GM18861 (cell line): ENCODE measurements at regions not wholly inside any gene's neighbourhood (a gene's known extent, or its start where the extent isn't known, plus 50 kb on each side); places are given as distances from the start of the nearest gene placed in this dataset.

Source experiments
- ATAC-seq: cut with Tn5 transposase; IDR thresholded peaks from one replicate; pipeline ENCODE4 v1.9.1; 2021; ENCODE audit not compliant: unreplicated experiment

- ATAC-seq = no peak
Observed at GRCh38 chr7:113486548-113486947, 368.2 kb upstream of the SMIM30 start.

- ATAC-seq = no peak
Observed at GRCh38 chr7:113483657-113484056, 365.3 kb upstream of the SMIM30 start.

- ATAC-seq = no peak
Observed at GRCh38 chr7:113480537-113480936, 362.2 kb upstream of the SMIM30 start.

GRCh38 chr7:113464096-113464855 lies 345.9 kb upstream of the SMIM30 start:
- no peak for ATAC-seq

- ATAC-seq = no peak
Observed at GRCh38 chr7:113460067-113460466, 341.7 kb upstream of the SMIM30 start.

DNA sequence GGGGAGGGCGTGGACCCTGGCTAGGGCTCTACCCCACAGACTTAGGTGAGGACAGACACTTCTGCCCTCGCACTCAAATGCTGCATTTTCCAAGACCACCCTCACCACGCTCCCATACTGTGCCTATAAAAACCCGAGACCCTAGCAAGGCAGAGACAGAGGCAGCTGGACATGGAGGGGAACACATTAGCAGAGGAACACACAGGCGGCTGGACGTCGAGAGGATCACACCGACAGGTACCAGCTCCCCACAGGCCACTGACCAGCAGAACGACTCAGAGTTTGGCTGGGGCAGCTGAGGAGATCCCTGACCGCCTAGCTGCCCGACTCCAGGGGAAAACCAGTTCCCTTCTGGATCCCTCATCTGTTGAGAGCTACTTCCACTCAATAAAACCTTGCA lies 338.2 kb upstream of the SMIM30 start:
- ATAC-seq = no peak

GRCh38 chr7:113454597-113455169 lies 336.3 kb upstream of the SMIM30 start:
- ATAC-seq = no peak

DNA sequence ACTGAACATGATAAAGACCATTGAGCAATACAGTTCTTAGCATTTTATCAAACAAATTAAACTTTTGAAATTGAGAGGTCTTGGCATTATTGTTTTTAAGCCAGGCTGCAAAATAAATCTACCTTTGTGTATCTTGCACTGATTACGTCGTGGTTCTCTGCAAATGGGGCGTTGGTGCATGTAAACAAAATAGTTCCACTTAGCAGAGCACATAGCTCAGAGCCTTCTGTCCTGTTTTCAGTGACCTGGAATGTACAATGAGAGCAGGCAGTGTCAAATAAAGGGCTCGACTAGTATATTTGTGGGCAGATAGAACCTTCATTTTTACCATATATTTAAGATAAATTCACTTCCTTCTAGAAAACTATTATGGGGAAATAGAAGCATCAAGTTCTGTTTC lies 333.9 kb upstream of the SMIM30 start:
- no peak for ATAC-seq

DNA sequence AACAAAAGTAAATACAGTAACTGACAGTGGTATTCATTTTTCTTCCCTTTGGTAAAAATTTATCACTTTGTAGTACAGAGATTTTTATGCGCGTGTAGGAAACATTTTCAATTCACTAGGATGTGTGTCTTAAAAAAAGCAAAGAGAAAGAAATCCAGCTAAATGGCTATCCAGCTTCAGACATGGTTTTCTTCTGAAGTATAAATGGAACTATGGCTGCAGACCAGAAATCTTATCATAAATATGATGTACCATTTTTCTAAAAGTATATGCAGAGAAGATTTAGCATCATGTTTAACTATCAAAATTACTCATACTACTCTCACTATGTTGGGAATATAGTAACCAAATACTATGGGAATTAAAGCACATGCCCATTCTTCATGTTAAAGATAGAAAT lies 328.4 kb upstream of the SMIM30 start:
- no peak for ATAC-seq

DNA sequence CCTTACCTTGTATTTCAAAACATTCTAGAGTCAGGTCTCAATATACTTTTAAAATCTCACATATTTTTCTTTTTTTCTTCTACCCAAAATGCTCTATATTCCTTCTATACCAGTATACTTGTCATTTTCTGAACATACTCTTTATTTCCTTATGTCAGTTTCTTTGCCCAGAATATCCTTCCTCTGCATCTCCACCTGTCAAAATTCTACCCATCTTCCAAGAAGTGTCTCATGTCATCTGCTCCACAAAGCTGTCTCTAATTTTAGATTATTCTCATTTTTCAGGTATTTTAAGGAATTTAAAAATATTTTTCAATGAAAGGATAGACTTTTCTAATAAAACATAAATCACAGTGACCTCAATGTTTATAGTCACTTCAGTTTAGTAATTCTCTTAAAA lies 328.0 kb upstream of the SMIM30 start:
- no peak for ATAC-seq

DNA sequence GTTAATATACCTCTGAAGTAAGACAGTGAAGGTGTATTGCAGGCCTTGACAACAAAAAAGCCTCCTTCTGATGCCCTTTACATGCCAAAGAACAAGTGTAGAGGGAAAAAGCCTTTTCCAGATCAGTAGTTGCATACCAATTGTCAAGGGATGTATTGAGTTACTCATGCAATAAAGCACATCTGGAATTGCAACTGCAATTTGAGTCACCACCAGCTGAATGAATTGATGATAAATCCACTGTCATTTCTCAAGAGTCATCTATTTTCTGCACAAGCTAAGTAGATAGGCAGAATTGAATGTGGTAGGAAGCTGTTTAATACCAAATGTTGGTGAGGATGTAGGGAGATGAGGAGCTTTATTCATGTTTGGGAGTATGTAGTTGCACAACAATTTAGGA lies 325.9 kb upstream of the SMIM30 start:
- ATAC-seq = no peak

GRCh38 chr7:113440173-113440572 lies 321.8 kb upstream of the SMIM30 start:
- ATAC-seq = no peak

DNA sequence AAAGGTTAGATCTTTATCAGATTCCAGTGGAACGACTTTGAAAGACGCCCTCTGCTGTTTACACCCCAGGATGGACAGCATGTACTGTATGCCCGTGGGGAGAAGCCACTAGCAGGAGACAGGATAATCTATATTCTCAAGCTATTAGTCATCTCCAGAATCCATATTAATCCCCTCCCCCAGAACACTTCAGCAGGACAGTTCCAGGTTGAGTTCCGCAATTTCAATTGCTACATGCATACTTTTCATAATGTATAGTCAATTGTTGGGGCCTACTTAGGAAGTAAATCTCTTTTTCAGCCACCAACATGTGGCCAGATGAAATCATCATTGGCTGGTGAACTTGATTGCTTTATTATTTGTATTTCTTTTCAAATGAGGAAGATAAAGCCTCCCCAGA lies 313.1 kb upstream of the SMIM30 start:
- ATAC-seq = no peak

DNA sequence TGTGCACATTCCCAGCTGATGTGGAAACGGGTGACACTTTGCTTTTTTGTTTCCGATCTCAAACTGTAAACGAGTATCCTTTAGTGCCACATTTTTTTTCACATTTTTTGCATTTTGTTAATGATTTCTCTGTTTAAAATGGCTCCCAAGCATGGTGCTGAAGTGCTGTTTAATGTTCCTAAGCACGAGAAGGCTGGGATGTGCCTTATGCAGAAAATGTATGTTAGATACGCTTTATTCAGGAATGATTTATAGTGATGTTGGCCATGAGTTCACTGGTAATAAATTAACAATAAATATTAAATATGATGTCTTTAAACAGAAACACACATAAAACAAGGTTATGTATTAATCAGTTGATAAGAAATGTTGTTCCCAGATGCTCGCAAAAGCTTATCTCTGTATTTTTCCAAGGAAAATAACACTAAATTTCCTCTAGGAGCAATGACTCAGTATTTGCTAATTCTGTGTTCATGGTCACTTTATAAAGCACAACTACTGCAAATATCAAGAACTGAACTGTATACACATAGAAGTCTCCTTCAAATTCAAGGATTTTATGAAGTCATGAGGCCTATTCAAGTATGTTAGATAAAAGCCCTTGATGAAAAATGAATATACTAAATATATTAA lies 305.9 kb upstream of the SMIM30 start:
- no peak for ATAC-seq

GRCh38 chr7:113421696-113422330 lies 303.5 kb upstream of the SMIM30 start:
- peak; percentile 100 for ATAC-seq

GRCh38 chr7:113414401-113415035 lies 296.2 kb upstream of the SMIM30 start:
- ATAC-seq = no peak

GRCh38 chr7:113412410-113412809 lies 294.1 kb upstream of the SMIM30 start:
- ATAC-seq = no peak

DNA sequence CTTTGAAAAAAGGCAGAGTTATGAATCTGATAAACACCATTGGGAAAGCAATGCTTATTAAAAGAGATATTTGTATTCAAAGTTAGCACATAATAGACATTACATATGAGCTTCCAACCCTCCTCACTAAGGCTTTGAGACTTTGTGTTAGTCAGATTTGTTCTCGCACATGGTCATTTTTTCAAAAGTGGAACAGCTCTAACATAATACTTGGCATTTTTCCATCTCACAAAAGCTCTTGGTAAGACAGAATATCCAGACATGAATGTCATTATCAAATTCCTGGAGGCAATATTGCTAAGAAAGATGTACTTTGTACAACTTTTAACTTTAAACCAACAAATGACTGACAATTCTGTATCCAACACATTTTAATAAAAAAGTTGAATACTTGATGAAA lies 292.4 kb upstream of the SMIM30 start:
- ATAC-seq = no peak

DNA sequence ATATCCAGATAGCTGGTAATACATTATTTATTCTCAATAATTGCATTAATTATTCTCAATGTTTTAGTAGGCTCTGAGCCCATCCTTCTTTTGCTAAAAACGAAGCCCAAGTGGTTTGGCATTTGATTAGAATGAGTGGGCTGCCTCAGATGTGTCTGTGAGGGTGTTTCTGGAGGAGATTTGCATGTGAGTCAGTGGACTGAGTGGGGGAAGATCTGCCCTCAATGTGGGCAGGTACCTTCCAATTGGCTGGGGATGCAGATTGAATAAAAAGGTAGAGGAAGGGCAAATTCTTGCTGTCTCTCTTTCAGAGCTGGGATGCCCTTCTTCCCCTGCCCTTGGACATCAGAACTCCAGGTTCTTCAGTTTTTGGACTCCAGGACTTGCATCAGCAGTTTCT lies 290.6 kb upstream of the SMIM30 start:
- ATAC-seq = no peak

DNA sequence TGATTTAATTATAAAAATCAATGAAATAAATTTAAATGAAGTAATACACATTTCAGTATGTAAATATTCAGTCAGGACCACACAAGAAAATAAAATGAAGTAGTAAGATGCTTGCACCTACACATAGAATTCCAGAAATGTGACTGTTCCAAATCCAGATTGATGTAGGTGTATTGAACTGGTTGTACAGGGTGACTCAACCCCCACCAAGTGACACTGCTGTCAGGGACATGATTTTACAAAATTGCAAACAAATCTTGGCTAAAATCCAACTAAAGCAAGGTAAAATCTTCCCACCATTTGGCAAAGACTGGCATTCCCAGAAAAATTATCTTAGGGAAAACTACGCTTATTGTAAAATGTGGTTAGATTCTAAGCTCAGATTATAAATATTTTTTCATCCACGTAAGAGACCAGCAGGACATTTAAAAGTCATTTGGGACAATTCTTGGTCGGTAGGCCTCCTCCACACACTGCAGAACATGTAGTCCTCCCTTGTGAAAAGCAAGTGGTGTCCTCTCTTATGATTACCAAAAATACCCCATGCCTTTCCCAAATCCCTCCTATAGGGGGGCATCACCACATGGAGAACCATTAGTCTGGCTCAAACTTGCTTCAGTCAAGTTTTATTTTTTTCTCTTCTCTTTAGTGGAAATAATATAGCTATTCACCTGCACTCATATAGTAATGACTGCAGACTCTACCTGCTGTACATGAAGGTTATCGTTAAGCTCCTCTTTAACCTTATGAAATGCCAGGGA lies 287.1 kb upstream of the SMIM30 start:
- no peak for ATAC-seq

DNA sequence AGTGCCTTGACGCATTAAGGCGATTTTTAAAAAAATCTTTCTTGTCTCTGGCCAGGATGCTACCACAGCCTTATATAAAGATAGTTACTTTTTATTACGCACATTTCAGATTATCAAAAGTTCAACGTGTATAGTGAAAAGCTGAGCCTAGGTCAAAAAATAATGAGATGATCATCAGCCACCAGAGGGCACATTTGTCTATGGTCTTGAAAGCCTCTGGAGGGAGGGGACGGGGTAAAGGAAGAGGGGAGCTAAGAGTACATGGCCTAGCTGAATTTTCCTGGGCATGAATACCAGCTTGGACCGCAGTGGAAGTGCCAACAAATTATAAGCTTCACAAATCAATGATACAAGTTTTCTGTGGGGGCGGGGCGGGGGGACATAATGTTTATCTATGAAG lies 285.9 kb upstream of the SMIM30 start:
- ATAC-seq = no peak
